Calu3 (cell line): ENCODE measurements at regions not wholly inside any gene's neighbourhood (a gene's known extent, or its start where the extent isn't known, plus 50 kb on each side); places are given as distances from the start of the nearest gene placed in this dataset.
"Not testable (repeated sequence)": the region's sequence is repeated elsewhere in the genome, so short reads cannot be mapped to it uniquely, and the experiment has no call there.

Experiments used
- BruUV-seq: library from RNA; stranded (reverse); fragments of 400-500 nt; replicated peaks from 2 replicates; lab custom pipeline; 2021; lab: Mats Ljungman, UMichigan
- CTCF ChIA-PET: fragments of 300-600 bp; sonication (Branson Sonifier 250); formaldehyde crosslinking; loops from one replicate; lab custom pipeline; 2022; ENCODE audit warnings: antibody characterized with exemption; lab: Charles Lee
- DNase-seq: peaks from one replicate; pipeline ENCODE4 v3.0.0; 2022
- H3K27ac Mint-ChIP-seq: one replicate; pipeline ENCODE4 v1.8.0; 2022; ENCODE audit warnings: mixed read lengths; ENCODE audit not compliant: unreplicated experiment
- H3K27me3 Mint-ChIP-seq: one replicate; pipeline ENCODE4 v1.8.0; 2022; ENCODE audit warnings: mixed read lengths; ENCODE audit not compliant: unreplicated experiment
- H3K36me3 Mint-ChIP-seq: one replicate; pipeline ENCODE4 v1.8.0; 2022; ENCODE audit warnings: mild to moderate bottlenecking, moderate library complexity, mixed read lengths; ENCODE audit not compliant: insufficient read depth, unreplicated experiment
- H3K4me1 Mint-ChIP-seq: one replicate; pipeline ENCODE4 v1.8.0; 2022; ENCODE audit warnings: mild to moderate bottlenecking, low read depth, mixed read lengths; ENCODE audit not compliant: unreplicated experiment
- H3K4me3 Mint-ChIP-seq: one replicate; pipeline ENCODE4 v1.8.0; 2022; ENCODE audit warnings: mild to moderate bottlenecking, low read depth, moderate library complexity, mixed read lengths; ENCODE audit not compliant: unreplicated experiment
- H3K9me3 Mint-ChIP-seq: one replicate; pipeline ENCODE4 v1.8.0; 2022; ENCODE audit warnings: low read depth, mixed read lengths; ENCODE audit not compliant: unreplicated experiment
- intact Hi-C: fragments of 100-400 bp; cut with micrococcal nuclease; formaldehyde crosslinking; loops from one replicate; pipeline ENCODE4 v1.10.0; 2022; ENCODE audit not compliant: unreplicated experiment
- TF ChIP-seq, protein P1 (sequence below): fragments of 200-600 bp; IDR thresholded peaks from one replicate; pipeline ENCODE4 v1.8.0; 2022; ENCODE audit warnings: antibody characterized with exemption; ENCODE audit not compliant: unreplicated experiment

DNA sequence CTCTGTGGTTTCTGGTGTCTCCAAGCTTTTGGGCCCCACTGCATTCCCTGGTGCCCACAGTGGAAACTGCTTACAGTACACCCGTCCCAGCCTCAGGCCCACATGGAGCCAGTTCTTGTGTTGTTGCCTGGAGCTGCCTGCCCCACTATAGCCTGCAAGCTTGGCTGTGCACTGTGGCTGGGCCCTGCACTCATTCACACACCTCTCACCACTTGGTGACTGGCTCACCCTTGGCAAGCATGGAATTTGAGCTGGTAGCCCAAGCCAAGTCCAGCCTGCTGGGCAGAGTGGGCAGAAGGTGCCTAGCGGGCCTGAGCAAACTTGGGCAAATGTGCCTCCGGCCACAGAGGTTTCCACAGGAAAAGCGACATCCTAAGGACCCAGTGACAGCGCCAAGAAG lies 472.3 kb downstream of the MMUT start:
- CTCF ChIA-PET: no interaction called here
- no TSS peak for BruUV-seq
- Mint-ChIP-seq H3K27me3 (no peaks in the 10 kb centered on the region), H3K36me3 (no peaks in the 10 kb centered on the region), H3K9me3 (peaks cover 2% of the 10 kb centered on the region), H3K4me3 (no peak overlapping the region), H3K27ac (no peak overlapping the region), H3K4me1 (no peaks in the 10 kb centered on the region)
- TF ChIP-seq, protein P1, sequence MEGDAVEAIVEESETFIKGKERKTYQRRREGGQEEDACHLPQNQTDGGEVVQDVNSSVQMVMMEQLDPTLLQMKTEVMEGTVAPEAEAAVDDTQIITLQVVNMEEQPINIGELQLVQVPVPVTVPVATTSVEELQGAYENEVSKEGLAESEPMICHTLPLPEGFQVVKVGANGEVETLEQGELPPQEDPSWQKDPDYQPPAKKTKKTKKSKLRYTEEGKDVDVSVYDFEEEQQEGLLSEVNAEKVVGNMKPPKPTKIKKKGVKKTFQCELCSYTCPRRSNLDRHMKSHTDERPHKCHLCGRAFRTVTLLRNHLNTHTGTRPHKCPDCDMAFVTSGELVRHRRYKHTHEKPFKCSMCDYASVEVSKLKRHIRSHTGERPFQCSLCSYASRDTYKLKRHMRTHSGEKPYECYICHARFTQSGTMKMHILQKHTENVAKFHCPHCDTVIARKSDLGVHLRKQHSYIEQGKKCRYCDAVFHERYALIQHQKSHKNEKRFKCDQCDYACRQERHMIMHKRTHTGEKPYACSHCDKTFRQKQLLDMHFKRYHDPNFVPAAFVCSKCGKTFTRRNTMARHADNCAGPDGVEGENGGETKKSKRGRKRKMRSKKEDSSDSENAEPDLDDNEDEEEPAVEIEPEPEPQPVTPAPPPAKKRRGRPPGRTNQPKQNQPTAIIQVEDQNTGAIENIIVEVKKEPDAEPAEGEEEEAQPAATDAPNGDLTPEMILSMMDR: no peak
- intact Hi-C loops: no loop called here
- no peak for DNase-seq

GRCh38 chr6:48986845-48987244 lies 476.2 kb downstream of the MMUT start:
- DNase-seq: no peak
- Mint-ChIP-seq H3K27ac (no peak overlapping the region), H3K4me3 (no peak overlapping the region), H3K9me3 (peaks cover 2% of the 10 kb centered on the region), H3K4me1 (no peaks in the 10 kb centered on the region), H3K36me3 (no peaks in the 10 kb centered on the region), H3K27me3 (no peaks in the 10 kb centered on the region)
- TF ChIP-seq, protein P1: no peak
- CTCF ChIA-PET: no interaction called here
- intact Hi-C loops: no loop called here
- no TSS peak for BruUV-seq

- no peak overlapping the region for H3K4me3 Mint-ChIP-seq
- TF ChIP-seq, protein P1: no peak
- BruUV-seq: no TSS peak
- H3K9me3 Mint-ChIP-seq: peaks cover 2% of the 10 kb centered on the region
- no peaks in the 10 kb centered on the region for H3K36me3 Mint-ChIP-seq
- CTCF ChIA-PET: no interaction called here
- intact Hi-C loops: no loop called here
- no peak overlapping the region for H3K27ac Mint-ChIP-seq
- no peak for DNase-seq
- H3K27me3 Mint-ChIP-seq: no peaks in the 10 kb centered on the region
- no peaks in the 10 kb centered on the region for H3K4me1 Mint-ChIP-seq
Observed at GRCh38 chr6:48986105-48986504, 476.9 kb downstream of the MMUT start.

GRCh38 chr6:48985025-48985424 lies 478.0 kb downstream of the MMUT start:
- no peaks in the 10 kb centered on the region for H3K36me3 Mint-ChIP-seq

DNA sequence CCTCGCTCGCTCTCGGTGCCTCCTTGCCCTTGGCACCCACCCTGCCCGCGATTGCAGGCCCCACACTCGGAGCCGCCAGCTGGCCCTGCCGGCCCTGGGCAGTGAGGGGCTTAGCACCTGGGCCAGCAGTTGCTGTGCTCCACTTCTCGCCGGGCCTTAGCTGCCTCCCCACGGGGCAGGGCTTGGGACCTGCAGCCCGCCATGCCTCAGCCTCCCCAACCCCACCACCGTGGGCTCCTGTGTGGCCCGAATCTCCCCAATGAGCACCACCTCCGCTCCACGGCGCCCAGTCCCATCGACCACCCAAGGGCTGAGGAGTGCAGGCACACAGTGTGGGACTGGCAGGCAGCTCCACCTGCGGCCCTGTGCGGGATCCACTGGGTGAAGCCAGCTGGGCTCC lies 479.1 kb downstream of the MMUT start:
- DNase-seq, H3K27ac Mint-ChIP-seq, H3K4me1 Mint-ChIP-seq, BruUV-seq, H3K27me3 Mint-ChIP-seq, H3K4me3 Mint-ChIP-seq, H3K36me3 Mint-ChIP-seq, intact Hi-C loops, H3K9me3 Mint-ChIP-seq, CTCF ChIA-PET: not testable (repeated sequence)

More at GRCh38 chr6:48985025-48985424, 478.0 kb downstream of the MMUT start:
- intact Hi-C loops: no loop called here
- TF ChIP-seq, protein P1: no peak
- no peak for DNase-seq
- Mint-ChIP-seq H3K27ac (no peak overlapping the region), H3K27me3 (no peaks in the 10 kb centered on the region), H3K9me3 (no peaks in the 10 kb centered on the region), H3K4me1 (no peaks in the 10 kb centered on the region), H3K4me3 (no peak overlapping the region)
- BruUV-seq: no TSS peak
- CTCF ChIA-PET: no interaction called here
